ENCODE measurements at regions not wholly inside any gene's neighbourhood (a gene's known extent, or its start where the extent isn't known, plus 50 kb on each side); places are given as distances from the start of the nearest gene placed in this dataset.
"Not testable (repeated sequence)": the region's sequence is repeated elsewhere in the genome, so short reads cannot be mapped to it uniquely, and the experiment has no call there.

- not testable (repeated sequence) for DNase-seq (ENCODE audit: low read depth, low spot score)
Observed at GRCh38 chr10:90233805-90234204, 532.4 kb downstream of the KIF20B start.

GRCh38 chr10:90245623-90246022, 544.2 kb downstream of the KIF20B start:
- no peak for DNase-seq (ENCODE audit: low read depth, low spot score)

- DNase-seq (ENCODE audit: low read depth, low spot score), result not testable (repeated sequence)
Observed at GRCh38 chr10:90250784-90251183, 549.4 kb downstream of the KIF20B start.

GRCh38 chr10:90269699-90270098, 568.3 kb downstream of the KIF20B start:
- DNase-seq (ENCODE audit: low read depth, low spot score), result no peak

- DNase-seq (ENCODE audit: low read depth, low spot score), result no peak
Observed at GRCh38 chr10:90274721-90275468, 573.5 kb downstream of the KIF20B start.

- no peak for DNase-seq (ENCODE audit: low read depth, low spot score)
Observed at GRCh38 chr10:90276894-90277475, 575.6 kb downstream of the KIF20B start.

- no peak for DNase-seq (ENCODE audit: low read depth, low spot score)
Observed at GRCh38 chr10:90286406-90286805, 571.4 kb downstream of the HTR7 start.

GRCh38 chr10:90286941-90287340, 570.9 kb downstream of the HTR7 start:
- DNase-seq (ENCODE audit: low read depth, low spot score), result no peak

GRCh38 chr10:90288391-90288933, 569.4 kb downstream of the HTR7 start:
- no peak for DNase-seq (ENCODE audit: low read depth, low spot score)

- no peak for DNase-seq (ENCODE audit: low read depth, low spot score)
Observed at GRCh38 chr10:90289037-90289436, 568.8 kb downstream of the HTR7 start.

- DNase-seq (ENCODE audit: low read depth, low spot score), result no peak
Observed at GRCh38 chr10:90293616-90294015, 564.2 kb downstream of the HTR7 start.

GRCh38 chr10:90294821-90295540, 562.9 kb downstream of the HTR7 start:
- not testable (repeated sequence) for DNase-seq (ENCODE audit: low read depth, low spot score)

GRCh38 chr10:90302031-90302430, 555.8 kb downstream of the HTR7 start:
- not testable (repeated sequence) for DNase-seq (ENCODE audit: low read depth, low spot score)

GRCh38 chr10:90302758-90303481, 554.9 kb downstream of the HTR7 start:
- no peak for DNase-seq (ENCODE audit: low read depth, low spot score)

GRCh38 chr10:90304533-90304932, 553.3 kb downstream of the HTR7 start:
- no peak for DNase-seq (ENCODE audit: low read depth, low spot score)

- no peak for DNase-seq (ENCODE audit: low read depth, low spot score)
Observed at GRCh38 chr10:90306187-90306586, 551.7 kb downstream of the HTR7 start.

- no peak for DNase-seq (ENCODE audit: low read depth, low spot score)
Observed at GRCh38 chr10:90308223-90308622, 549.6 kb downstream of the HTR7 start.

GRCh38 chr10:90313576-90314325, 544.1 kb downstream of the HTR7 start:
- no peak for DNase-seq (ENCODE audit: low read depth, low spot score)

GRCh38 chr10:90314718-90315117, 543.1 kb downstream of the HTR7 start:
- DNase-seq (ENCODE audit: low read depth, low spot score), result no peak

GRCh38 chr10:90317172-90317571, 540.7 kb downstream of the HTR7 start:
- DNase-seq (ENCODE audit: low read depth, low spot score), result no peak

GRCh38 chr10:90318659-90319058, 539.2 kb downstream of the HTR7 start:
- DNase-seq (ENCODE audit: low read depth, low spot score), result no peak

Data from pulmonary artery endothelial cell (primary cell).